Peyer's patch (tissue), 4 donors: ENCODE measurements at regions not wholly inside any gene's neighbourhood (a gene's known extent, or its start where the extent isn't known, plus 50 kb on each side); places are given as distances from the start of the nearest gene placed in this dataset.

Experiments used
- DNase-seq, 3 donors: peaks; one replicate each; pipeline ENCODE4 v3.0.0-alpha.2; 2017 to 2019
- H3K27ac ChIP-seq, 4 donors: fragments of 200-600 bp; sonication (generic); one replicate each; pipeline ENCODE4 v1.5.1; 2016 to 2019
- H3K27me3 ChIP-seq, 2 donors: fragments of 200-600 bp; sonication (generic); one replicate each; pipeline ENCODE4 v1.5.1; 2019
- H3K36me3 ChIP-seq, 3 donors: fragments of 200-600 bp; sonication (generic); one replicate each; pipeline ENCODE4 v1.5.1; 2016 to 2019
- H3K4me1 ChIP-seq, 4 donors: fragments of 200-600 bp; sonication (generic); one replicate each; pipeline ENCODE4 v1.5.1; 2016 to 2019
- H3K4me3 ChIP-seq, 4 donors: fragments of 200-600 bp; sonication (generic); 1 replicate in 3 of 4; 2 replicates in 1 of 4; pipeline ENCODE4 v1.5.1; 2016 to 2019; ENCODE audit warnings: mild to moderate bottlenecking in 1 of 4
- H3K9me3 ChIP-seq, 4 donors: fragments of 200-600 bp; sonication (generic); one replicate each; pipeline ENCODE4 v1.5.1; 2016 to 2019; ENCODE audit warnings: mild to moderate bottlenecking in 1 of 4
- POLR2A ChIP-seq, 2 donors: fragments of 450-650 bp; IDR thresholded peaks; one replicate each; pipeline ENCODE4 v1.5.1; 2017; ENCODE audit warnings: antibody characterized with exemption in 2 of 2, mild to moderate bottlenecking in 2 of 2, moderate library complexity in 2 of 2
- TF ChIP-seq, protein P1 (sequence below), 6 experiments: fragments of 450-650 bp in 4 of 6; fragments of 200-600 bp in 2 of 6; sonication (generic) in 1 of 6; IDR thresholded peaks; one replicate each; pipeline ENCODE4 v1.5.1; 2017 to 2019; ENCODE audit warnings: antibody characterized with exemption in 6 of 6, mild to moderate bottlenecking in 3 of 6, moderate library complexity in 1 of 6

- peak in 2 of 3 donors; percentile 64 to 71 for DNase-seq
- peak overlapping the region in 3 of 4 donors; percentile 50 to 85 (median 76) for H3K27ac ChIP-seq
- H3K4me1 ChIP-seq: peaks cover 0 to 35% (median 3%) of the 10 kb centered on the region in 4 donors
- H3K36me3 ChIP-seq: no peaks in the 10 kb centered on the region
- H3K27me3 ChIP-seq: no peaks in the 10 kb centered on the region
- no peaks in the 10 kb centered on the region for H3K9me3 ChIP-seq
- H3K4me3 ChIP-seq: peak overlapping the region in 2 of 4 donors; percentile 12 to 33
- TF ChIP-seq POLR2A (IDR thresholded peaks at IDR 0.05): peak in 1 of 2 donors; percentile 39
- TF ChIP-seq, protein P1, sequence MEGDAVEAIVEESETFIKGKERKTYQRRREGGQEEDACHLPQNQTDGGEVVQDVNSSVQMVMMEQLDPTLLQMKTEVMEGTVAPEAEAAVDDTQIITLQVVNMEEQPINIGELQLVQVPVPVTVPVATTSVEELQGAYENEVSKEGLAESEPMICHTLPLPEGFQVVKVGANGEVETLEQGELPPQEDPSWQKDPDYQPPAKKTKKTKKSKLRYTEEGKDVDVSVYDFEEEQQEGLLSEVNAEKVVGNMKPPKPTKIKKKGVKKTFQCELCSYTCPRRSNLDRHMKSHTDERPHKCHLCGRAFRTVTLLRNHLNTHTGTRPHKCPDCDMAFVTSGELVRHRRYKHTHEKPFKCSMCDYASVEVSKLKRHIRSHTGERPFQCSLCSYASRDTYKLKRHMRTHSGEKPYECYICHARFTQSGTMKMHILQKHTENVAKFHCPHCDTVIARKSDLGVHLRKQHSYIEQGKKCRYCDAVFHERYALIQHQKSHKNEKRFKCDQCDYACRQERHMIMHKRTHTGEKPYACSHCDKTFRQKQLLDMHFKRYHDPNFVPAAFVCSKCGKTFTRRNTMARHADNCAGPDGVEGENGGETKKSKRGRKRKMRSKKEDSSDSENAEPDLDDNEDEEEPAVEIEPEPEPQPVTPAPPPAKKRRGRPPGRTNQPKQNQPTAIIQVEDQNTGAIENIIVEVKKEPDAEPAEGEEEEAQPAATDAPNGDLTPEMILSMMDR (IDR thresholded peaks at IDR 0.05): no peak
Measured at GRCh38 chr14:100389497-100390104, 66.5 kb downstream of the SLC25A47 start.

- Histone ChIP-seq H3K27me3 (no peaks in the 10 kb centered on the region), H3K27ac (no peak overlapping the region), H3K4me3 (no peak overlapping the region), H3K4me1 (peaks cover 0 to 35% (median 3%) of the 10 kb centered on the region in 4 donors), H3K36me3 (no peaks in the 10 kb centered on the region), H3K9me3 (no peaks in the 10 kb centered on the region)
- DNase-seq: no peak
- no peak for TF ChIP-seq POLR2A (IDR thresholded peaks at IDR 0.05)
- TF ChIP-seq, protein P1 (IDR thresholded peaks at IDR 0.05): no peak
Measured at GRCh38 chr14:100391173-100391572, 68.0 kb downstream of the SLC25A47 start.

- no peak overlapping the region for H3K4me3 ChIP-seq
- no peaks in the 10 kb centered on the region for H3K9me3 ChIP-seq
- no peak overlapping the region for H3K27ac ChIP-seq
- no peaks in the 10 kb centered on the region for H3K36me3 ChIP-seq
- no peaks in the 10 kb centered on the region for H3K27me3 ChIP-seq
- no peak for TF ChIP-seq POLR2A (IDR thresholded peaks at IDR 0.05)
- TF ChIP-seq, protein P1 (IDR thresholded peaks at IDR 0.05): no peak
- peaks cover 0 to 35% (median 3%) of the 10 kb centered on the region in 4 donors for H3K4me1 ChIP-seq
- DNase-seq: no peak
Measured at GRCh38 chr14:100391724-100392123, 68.6 kb downstream of the SLC25A47 start.

DNA sequence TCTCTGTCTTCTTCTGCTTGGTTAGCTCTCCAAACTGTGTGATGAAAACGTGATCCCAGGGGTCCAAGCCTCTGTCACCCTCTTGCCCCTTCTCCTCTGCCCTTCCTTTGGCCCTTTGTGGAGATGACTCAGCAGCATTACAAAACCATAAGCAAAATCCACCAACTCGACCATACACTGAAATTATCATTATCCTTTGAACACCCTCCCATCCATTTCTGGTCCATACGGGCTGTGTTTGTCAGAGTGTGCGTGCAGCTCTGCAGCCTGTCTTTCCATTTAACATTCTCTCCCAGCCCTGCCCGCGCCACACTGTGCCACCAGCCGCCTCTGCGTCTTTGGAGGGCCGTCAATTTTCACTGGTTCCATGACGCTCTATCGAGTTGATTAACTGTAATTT is 69.2 kb downstream of the SLC25A47 start:
- H3K9me3 ChIP-seq: no peaks in the 10 kb centered on the region
- H3K27me3 ChIP-seq: no peaks in the 10 kb centered on the region
- TF ChIP-seq POLR2A (IDR thresholded peaks at IDR 0.05): no peak
- TF ChIP-seq, protein P1 (IDR thresholded peaks at IDR 0.05): no peak
- H3K27ac ChIP-seq: no peak overlapping the region
- no peak overlapping the region for H3K4me3 ChIP-seq
- peaks cover 0 to 35% (median 3%) of the 10 kb centered on the region in 4 donors for H3K4me1 ChIP-seq
- no peak for DNase-seq
- H3K36me3 ChIP-seq: no peaks in the 10 kb centered on the region

DNA sequence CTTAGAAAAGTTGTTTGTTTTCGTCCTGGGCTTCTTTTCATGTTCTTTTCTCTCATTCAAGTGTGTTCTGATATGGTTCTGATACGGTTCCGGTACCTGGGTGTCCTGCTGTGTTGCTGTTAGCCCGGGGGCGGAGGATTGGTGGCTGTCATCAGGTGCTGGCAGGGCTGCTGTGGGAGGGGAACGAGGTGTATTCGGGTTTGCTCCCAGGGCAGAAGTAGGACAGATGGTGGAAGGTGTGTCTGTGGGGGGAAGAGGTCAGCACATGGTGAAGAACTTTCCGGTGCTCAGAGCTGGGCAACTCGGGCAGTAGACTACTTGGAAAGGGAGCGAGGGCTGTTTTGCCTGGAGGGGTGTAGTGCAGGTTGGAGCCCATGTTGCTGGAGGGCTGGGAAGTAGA is 70.2 kb downstream of the SLC25A47 start:
- DNase-seq: no peak

More for the DNA sequence above, 70.2 kb downstream of the SLC25A47 start:
- Histone ChIP-seq H3K4me3 (no peak overlapping the region), H3K27ac (no peak overlapping the region), H3K36me3 (no peaks in the 10 kb centered on the region), H3K27me3 (no peaks in the 10 kb centered on the region), H3K9me3 (no peaks in the 10 kb centered on the region), H3K4me1 (peaks cover 0 to 36% (median 3%) of the 10 kb centered on the region in 4 donors)
- TF ChIP-seq POLR2A (IDR thresholded peaks at IDR 0.05): no peak
- TF ChIP-seq, protein P1 (IDR thresholded peaks at IDR 0.05): no peak
